GM19452 (cell line): ENCODE measurements at regions not wholly inside any gene's neighbourhood (a gene's known extent, or its start where the extent isn't known, plus 50 kb on each side); places are given as distances from the start of the nearest gene placed in this dataset.
"Not testable (repeated sequence)": the region's sequence is repeated elsewhere in the genome, so short reads cannot be mapped to it uniquely, and the experiment has no call there.

Experiments
- ATAC-seq: cut with Tn5 transposase; IDR thresholded peaks from one replicate; pipeline ENCODE4 v1.9.1; 2021; ENCODE audit not compliant: unreplicated experiment

GRCh38 chr1:220942278-220942677 is 63.0 kb downstream of the HLX start:
- no peak for ATAC-seq

GRCh38 chr1:220942914-220943313 is 63.7 kb downstream of the HLX start:
- ATAC-seq = not testable (repeated sequence)

GRCh38 chr1:220943319-220943996 is 64.2 kb downstream of the HLX start:
- no peak for ATAC-seq

DNA sequence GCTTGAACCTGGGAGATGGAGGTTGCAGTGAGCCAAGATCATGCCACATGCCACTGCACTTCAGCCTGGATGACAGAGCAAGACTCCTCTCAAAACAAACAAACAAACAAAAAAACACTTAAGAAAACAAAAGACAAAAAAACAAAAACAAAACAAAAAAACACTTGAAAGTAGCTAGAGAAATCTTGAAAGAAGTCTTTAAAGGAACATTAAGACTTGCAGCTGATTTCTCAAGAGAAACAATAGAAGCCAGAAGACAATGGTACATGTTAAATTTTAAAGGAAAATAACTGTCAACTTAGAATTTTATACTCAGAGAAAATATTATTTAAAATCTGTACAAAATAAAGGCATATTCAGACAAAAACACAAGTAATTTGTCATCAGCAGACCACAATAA is 71.3 kb downstream of the HLX start:
- ATAC-seq = no peak

GRCh38 chr1:220952961-220953643 is 73.9 kb downstream of the HLX start:
- ATAC-seq = no peak

- no peak for ATAC-seq
These were observed 75.3 kb downstream of the HLX start for GRCh38 chr1:220954321-220955075.

- no peak for ATAC-seq
These were observed 75.9 kb downstream of the HLX start for GRCh38 chr1:220955116-220955515.

- ATAC-seq = no peak
These were observed 77.4 kb downstream of the HLX start for GRCh38 chr1:220956501-220957232.

DNA sequence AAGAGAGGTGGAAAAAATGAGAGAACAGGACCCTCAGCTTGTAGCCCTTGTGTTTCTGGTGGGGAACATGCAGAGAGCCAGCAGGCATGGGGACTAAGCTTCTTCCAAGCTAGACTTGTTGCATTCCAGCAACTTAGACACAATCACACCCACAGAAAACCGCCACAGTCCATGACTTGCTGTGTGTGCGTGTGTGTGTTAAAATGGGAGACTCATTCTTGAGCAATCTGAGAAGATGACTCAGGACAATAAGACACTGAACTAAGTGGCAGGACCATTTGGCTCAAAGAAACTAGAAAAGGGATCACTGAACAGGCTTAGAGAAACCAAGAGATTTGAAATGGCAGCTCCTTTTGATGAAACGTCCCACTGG is 78.0 kb downstream of the HLX start:
- ATAC-seq = no peak

DNA sequence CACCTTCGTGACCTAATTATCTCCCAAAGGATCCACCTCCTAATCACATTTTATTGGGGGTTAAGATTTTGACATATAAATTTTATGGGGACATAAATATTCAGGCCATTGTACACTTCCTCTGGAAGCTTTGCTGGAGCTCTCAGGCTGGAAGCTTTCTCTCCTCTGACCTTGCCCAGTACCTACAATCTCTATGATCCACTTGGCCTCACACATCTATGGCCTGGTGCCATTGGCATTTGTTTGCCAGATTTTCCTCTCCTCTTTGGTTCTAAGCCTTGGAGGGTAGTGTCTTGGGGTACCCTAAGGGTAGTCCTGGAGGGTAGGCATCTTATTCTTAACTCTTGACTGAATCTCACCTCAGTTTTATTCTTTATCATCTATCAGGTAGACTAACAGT is 79.0 kb downstream of the HLX start:
- no peak for ATAC-seq

DNA sequence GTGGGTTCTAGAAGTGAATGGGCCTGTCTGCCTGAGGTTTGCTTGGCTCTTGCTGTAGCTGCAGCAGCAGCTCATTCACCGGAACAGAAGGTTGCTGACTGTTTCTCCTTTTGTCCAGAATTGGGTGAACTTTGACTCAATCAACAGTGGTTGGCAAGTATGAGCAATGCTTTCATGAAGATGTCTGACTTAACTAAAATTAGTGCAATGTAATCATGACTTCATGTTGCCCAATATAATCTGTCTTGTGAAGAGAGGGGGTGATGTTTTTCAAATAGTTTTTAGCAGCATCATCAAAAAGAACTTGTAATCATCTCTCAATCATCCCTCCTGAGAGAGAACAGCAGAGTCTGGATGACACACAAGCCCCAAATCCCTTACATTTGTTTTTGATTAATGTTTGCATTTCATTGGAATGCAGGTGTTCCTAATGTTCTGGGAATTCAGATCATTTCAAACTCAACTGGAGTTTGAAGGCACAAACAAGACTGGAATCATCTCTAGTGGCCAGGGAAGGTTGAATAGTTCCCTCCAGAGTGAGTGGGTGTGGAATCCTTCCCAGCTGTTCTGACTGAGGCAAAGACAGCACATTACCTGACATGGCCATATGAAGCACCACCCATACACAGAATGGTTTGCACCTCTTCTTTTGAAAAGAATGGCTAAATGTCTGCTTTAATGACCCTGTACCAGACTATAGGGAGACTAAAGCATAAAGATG is 82.9 kb downstream of the HLX start:
- ATAC-seq = no peak

GRCh38 chr1:220966041-220966440 is 86.8 kb downstream of the HLX start:
- no peak for ATAC-seq

DNA sequence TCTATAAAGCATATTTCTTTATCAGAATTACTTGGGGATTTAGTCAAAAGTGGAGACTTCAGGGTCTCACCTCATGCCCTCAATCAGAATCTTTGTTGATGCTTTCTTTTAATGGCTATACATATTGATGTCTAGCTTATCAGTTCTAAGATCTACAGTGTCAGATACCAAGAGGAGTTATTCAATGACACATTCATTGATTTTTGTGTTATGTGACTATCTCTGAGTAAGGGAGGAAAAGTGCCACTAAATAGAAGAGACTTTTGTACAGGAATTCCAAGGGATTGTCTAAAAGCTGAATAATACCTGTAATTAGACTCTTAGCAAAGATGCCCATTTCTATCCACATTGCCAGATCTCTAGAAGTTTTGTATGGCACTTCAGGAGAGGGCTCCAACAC is 87.2 kb downstream of the HLX start:
- no peak for ATAC-seq

- ATAC-seq = no peak
These were observed 87.8 kb downstream of the HLX start for GRCh38 chr1:220966881-220967611.

DNA sequence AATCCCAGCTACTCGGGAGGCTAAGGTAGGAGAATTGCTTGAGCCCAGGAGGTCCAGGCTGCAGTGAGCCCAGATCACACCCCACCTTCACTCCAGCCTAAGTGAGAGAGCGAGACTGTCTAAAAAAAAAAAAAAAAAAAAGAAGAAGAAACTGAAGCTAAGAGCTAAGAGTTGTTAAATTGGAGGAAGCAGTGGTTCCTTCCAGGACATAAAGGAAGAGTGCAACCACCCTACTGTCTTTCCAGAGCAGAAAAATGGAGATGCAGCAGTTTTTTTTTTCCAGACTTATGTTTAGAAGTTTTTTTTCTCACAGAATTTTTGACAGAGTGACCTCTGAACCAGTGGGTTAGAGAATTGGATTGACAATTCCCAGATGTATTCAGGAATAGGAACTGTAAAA is 88.7 kb downstream of the HLX start:
- no peak for ATAC-seq

GRCh38 chr1:220969281-220969680 is 90.0 kb downstream of the HLX start:
- not testable (repeated sequence) for ATAC-seq

- ATAC-seq = no peak
These were observed 91.1 kb downstream of the HLX start for GRCh38 chr1:220970311-220970710.

GRCh38 chr1:220971221-220971620 is 92.0 kb downstream of the HLX start:
- no peak for ATAC-seq

DNA sequence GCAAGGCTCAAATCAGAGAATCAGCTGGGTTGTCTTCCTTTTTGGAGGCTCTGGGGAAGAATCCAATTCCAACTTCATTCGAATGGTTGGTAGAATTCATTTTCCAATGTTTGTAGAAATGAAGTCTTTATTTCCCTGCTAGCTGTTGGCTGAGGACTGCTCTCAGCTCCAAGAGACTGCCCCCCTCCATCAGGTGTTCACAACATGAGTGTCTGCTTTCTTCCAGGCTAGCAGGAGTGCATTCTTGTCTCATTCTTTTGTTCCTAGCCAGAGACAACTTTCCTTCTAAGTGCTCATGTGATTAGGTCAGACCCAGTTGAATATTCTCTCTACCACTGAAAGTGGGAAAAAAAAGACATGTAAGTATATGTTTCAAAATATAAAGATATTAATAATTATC is 95.2 kb downstream of the HLX start:
- no peak for ATAC-seq

DNA sequence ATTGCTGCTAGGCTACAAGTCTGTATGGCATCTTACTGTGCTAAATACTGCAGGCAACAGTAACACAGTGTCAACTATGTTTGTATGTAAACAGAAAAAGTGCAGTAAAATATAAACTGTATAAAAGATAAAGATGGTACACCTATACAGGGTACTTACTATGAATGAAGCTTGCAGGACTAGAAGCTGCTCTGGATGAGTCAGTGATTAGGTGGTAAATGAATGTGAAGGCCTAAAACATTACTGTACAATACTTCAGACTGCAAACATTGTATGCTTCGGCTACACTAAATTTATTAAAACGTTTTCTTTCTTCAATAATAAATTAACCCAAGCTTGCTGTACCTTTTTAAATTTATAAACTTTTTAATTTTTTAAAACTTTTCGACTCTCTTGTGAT is 97.1 kb downstream of the HLX start:
- no peak for ATAC-seq
